ENCODE measurements at regions not wholly inside any gene's neighbourhood (a gene's known extent, or its start where the extent isn't known, plus 50 kb on each side); places are given as distances from the start of the nearest gene placed in this dataset.
"Not testable (repeated sequence)": the region's sequence is repeated elsewhere in the genome, so short reads cannot be mapped to it uniquely, and the experiment has no call there.

DNA sequence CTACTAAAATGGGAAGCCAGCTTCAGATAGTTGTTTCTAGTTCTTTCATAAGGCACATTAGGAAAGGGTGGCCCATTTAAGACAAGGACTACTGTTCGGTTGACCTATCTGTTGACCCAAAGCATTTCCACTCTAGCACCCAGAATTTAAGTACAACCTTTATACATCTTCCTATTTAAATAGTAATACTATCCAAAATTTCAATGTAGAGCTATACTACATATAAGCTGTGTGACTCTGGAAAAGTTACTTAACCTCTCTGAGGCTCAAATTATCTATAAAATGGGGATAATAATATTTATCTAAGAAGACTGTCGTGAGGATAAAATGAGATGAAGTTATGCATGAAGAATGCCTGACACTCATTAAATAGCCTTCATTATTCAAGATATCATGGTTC lies 82.0 kb upstream of the TMEM164 start:
- no peak for TF ChIP-seq POLR2A (IDR thresholded peaks at IDR 0.05)
- TF ChIP-seq, protein P1, sequence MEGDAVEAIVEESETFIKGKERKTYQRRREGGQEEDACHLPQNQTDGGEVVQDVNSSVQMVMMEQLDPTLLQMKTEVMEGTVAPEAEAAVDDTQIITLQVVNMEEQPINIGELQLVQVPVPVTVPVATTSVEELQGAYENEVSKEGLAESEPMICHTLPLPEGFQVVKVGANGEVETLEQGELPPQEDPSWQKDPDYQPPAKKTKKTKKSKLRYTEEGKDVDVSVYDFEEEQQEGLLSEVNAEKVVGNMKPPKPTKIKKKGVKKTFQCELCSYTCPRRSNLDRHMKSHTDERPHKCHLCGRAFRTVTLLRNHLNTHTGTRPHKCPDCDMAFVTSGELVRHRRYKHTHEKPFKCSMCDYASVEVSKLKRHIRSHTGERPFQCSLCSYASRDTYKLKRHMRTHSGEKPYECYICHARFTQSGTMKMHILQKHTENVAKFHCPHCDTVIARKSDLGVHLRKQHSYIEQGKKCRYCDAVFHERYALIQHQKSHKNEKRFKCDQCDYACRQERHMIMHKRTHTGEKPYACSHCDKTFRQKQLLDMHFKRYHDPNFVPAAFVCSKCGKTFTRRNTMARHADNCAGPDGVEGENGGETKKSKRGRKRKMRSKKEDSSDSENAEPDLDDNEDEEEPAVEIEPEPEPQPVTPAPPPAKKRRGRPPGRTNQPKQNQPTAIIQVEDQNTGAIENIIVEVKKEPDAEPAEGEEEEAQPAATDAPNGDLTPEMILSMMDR (IDR thresholded peaks at IDR 0.05) = no peak
- Histone ChIP-seq H3K27me3 (no peaks in the 10 kb centered on the region), H3K4me1 (no peaks in the 10 kb centered on the region), H3K9me3 (no peaks in the 10 kb centered on the region), H3K27ac (no peak overlapping the region), H3K4me3 (no peak overlapping the region), H3K36me3 (no peaks in the 10 kb centered on the region)
- no peak for DNase-seq

DNA sequence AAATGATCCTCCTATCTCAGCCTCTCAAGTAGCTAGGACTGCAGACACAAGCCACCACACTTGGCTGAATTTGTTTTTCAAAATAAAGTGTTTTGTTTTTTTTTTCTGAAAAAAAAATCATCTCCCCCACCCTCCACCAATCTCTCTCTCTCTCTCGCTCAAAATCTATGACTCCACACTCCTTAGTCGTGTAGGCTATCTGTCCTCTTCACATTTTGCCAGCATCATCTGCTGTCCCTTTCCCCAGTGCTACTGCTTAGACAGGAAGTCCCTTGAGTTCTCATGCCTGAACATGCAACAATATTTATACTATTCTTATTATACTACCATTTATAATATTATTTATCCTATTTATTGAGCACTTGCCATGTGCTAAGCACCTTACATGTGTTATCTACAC lies 80.7 kb upstream of the TMEM164 start:
- Histone ChIP-seq H3K27ac (no peak overlapping the region), H3K36me3 (no peaks in the 10 kb centered on the region), H3K4me1 (no peaks in the 10 kb centered on the region), H3K4me3 (no peak overlapping the region), H3K9me3 (no peaks in the 10 kb centered on the region), H3K27me3 (no peaks in the 10 kb centered on the region)
- DNase-seq = no peak
- TF ChIP-seq POLR2A (IDR thresholded peaks at IDR 0.05) = no peak
- TF ChIP-seq, protein P1 (IDR thresholded peaks at IDR 0.05) = no peak

DNA sequence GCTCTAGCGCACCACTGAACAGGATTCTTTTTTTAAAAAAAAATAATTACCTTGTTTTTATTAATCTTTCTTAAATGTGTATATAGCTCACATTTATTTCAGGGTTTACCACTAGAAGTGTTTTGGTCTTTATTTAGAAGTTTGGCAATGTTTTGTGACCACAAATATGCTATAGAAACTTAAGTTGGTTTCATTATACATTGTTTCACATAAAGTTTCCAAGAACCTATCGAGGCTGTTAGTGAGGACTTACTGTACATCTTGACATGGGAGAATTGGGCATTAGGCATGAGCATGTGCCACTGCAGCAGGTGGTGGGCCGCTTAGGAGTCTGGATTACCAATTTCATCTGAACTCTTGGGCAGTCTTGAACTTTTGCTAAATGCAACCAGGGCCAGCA lies 77.9 kb upstream of the TMEM164 start:
- not testable (repeated sequence) for DNase-seq, H3K36me3 ChIP-seq, H3K9me3 ChIP-seq, H3K4me1 ChIP-seq, H3K27me3 ChIP-seq, H3K4me3 ChIP-seq, H3K27ac ChIP-seq

DNA sequence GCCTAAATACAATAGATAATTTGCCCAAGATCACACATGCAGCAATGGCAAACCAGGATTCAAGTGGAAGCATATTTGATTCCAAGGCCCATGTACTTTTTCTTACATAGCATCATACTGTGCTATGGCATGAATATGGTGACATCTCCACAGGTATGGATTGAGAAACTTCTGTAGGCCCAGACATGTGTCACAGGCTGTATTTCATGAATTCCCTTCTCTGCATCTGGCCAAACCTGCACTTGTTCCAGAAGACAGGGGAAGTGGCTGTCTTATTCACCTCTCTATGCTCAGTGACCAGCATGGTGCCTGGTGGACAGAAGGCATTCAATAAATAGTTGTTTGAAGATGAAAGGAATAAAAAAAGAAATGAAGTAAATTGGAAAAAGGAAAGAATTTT lies 77.3 kb upstream of the TMEM164 start:
- no peak for DNase-seq
- no peaks in the 10 kb centered on the region for H3K27me3 ChIP-seq
- no peak for TF ChIP-seq POLR2A (IDR thresholded peaks at IDR 0.05)
- TF ChIP-seq, protein P1 (IDR thresholded peaks at IDR 0.05) = no peak
- H3K36me3 ChIP-seq = no peaks in the 10 kb centered on the region
- H3K9me3 ChIP-seq = no peaks in the 10 kb centered on the region
- no peak overlapping the region for H3K4me3 ChIP-seq
- no peak overlapping the region for H3K27ac ChIP-seq
- no peaks in the 10 kb centered on the region for H3K4me1 ChIP-seq

DNA sequence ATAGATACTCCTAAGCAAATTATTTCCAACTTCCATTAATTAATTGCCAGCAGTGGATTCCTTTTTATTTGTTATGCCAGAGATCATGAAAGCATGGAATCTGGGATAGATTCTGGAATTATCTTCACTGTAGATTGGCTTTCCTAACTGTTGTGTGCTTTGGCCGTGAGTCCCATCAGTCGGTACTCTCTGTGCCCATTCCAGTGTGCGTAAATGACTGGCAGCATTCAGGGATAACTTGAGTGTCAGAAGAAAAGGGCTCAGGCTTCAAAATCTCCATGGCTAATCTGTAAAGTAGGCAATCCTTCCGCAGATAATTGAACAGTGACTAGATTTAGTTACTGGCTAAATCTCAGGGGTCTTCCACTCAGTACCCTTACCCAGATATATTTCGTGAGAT lies 76.8 kb upstream of the TMEM164 start:
- H3K9me3 ChIP-seq = no peaks in the 10 kb centered on the region
- H3K27ac ChIP-seq = no peak overlapping the region
- H3K36me3 ChIP-seq = no peaks in the 10 kb centered on the region
- H3K4me1 ChIP-seq = no peaks in the 10 kb centered on the region
- H3K27me3 ChIP-seq = no peaks in the 10 kb centered on the region
- no peak for DNase-seq
- H3K4me3 ChIP-seq = no peak overlapping the region
- no peak for TF ChIP-seq POLR2A (IDR thresholded peaks at IDR 0.05)
- TF ChIP-seq, protein P1 (IDR thresholded peaks at IDR 0.05) = no peak

DNA sequence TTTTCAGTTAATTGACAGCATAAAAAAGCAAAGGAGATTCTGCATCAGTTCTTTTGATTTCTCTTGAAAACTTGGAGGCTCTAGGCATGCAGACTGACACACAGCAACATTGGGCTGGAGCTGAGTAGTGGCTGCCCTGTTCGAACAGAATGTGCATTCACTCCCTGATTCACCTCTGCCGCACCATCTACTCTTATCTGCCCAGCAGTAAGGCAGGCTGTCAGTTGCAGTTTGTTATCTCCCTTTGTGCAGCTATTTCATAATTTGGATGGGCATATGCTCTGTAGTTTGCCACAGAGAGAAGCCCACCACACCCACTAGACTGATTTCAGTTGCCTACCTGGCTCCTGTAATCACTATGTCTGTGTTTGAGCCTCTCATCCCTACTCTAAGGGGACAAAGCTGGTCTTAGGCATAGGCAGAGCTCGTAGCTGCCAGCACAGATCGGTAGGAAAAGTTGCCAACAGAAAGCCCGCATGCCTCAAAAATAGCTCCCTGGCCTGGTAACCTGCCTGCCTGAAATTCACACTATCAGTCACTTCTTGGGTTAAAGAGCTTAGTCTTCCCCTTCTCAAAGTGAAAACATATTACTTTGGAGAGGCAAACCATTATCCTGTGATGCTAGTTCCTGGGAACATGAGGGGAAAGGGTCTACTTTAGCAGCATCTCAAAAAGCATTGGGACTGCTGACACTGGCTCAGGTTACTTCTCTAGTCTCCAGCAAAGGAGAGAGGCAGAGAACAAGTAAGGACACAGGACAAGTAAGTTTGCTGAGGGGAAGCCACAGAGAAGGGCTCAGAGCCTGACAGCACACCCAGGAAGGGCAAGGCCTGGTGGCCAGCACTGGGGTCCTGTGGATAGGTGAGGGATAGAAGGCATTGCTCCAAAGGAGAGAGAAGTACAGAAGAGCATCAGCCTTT lies 75.9 kb upstream of the TMEM164 start:
- DNase-seq = no peak
- Histone ChIP-seq H3K4me3 (no peak overlapping the region), H3K27me3 (no peaks in the 10 kb centered on the region), H3K36me3 (no peaks in the 10 kb centered on the region), H3K4me1 (no peaks in the 10 kb centered on the region), H3K9me3 (no peaks in the 10 kb centered on the region), H3K27ac (no peak overlapping the region)
- TF ChIP-seq POLR2A (IDR thresholded peaks at IDR 0.05) = no peak
- TF ChIP-seq, protein P1 (IDR thresholded peaks at IDR 0.05) = no peak
